Ovary (tissue), 3 donors: ENCODE measurements at regions not wholly inside any gene's neighbourhood (a gene's known extent, or its start where the extent isn't known, plus 50 kb on each side); places are given as distances from the start of the nearest gene placed in this dataset.

ENCODE experiments used
- CTCF ChIP-seq, 3 donors: fragments of 450-650 bp in 2 of 3; fragments of 200-600 bp in 1 of 3; IDR thresholded peaks; one replicate each; pipeline versions ENCODE4 v1.5.1 to v1.8.0; 2016 to 2022; ENCODE audit warnings: antibody characterized with exemption in 3 of 3, mild to moderate bottlenecking in 1 of 3
- POLR2A ChIP-seq: fragments of 450-650 bp; IDR thresholded peaks from one replicate; pipeline ENCODE4 v1.6.1; 2017; ENCODE audit warnings: antibody characterized with exemption, mild to moderate bottlenecking, moderate library complexity
- donor health status: DM: no; HTN: no; CAD: no.

GRCh38 chr3:139204728-139205127, 139.1 kb upstream of the MRPS22 start:
- TF ChIP-seq CTCF (IDR thresholded peaks at IDR 0.05): no peak
- no peak for TF ChIP-seq POLR2A
